ENCODE measurements at regions not wholly inside any gene's neighbourhood (a gene's known extent, or its start where the extent isn't known, plus 50 kb on each side); places are given as distances from the start of the nearest gene placed in this dataset.

GRCh38 chr17:70795620-70796019 is 626.3 kb downstream of the KCNJ2 start:
- no peak for TF ChIP-seq CTCF (IDR thresholded peaks at IDR 0.05; ENCODE audit: insufficient read depth, low read depth, low read length, missing control alignments)
- no peak overlapping the region for H3K4me3 ChIP-seq (ENCODE audit: low read length)
- DNase-seq (ENCODE audit: low read depth): no peak

GRCh38 chr17:70796757-70797156 is 627.4 kb downstream of the KCNJ2 start:
- TF ChIP-seq CTCF (IDR thresholded peaks at IDR 0.05; ENCODE audit: insufficient read depth, low read depth, low read length, missing control alignments): no peak
- DNase-seq (ENCODE audit: low read depth): no peak
- H3K4me3 ChIP-seq (ENCODE audit: low read length): no peak overlapping the region

- no peak for DNase-seq (ENCODE audit: low read depth)
- TF ChIP-seq CTCF (IDR thresholded peaks at IDR 0.05; ENCODE audit: insufficient read depth, low read depth, low read length, missing control alignments): no peak
- H3K4me3 ChIP-seq (ENCODE audit: low read length): no peak overlapping the region
Observed at GRCh38 chr17:70797166-70797565, 627.8 kb downstream of the KCNJ2 start.

GRCh38 chr17:70804161-70804560 is 634.8 kb downstream of the KCNJ2 start:
- TF ChIP-seq CTCF (IDR thresholded peaks at IDR 0.05; ENCODE audit: insufficient read depth, low read depth, low read length, missing control alignments): no peak
- peak; percentile 15 for DNase-seq (ENCODE audit: low read depth)
- no peak overlapping the region for H3K4me3 ChIP-seq (ENCODE audit: low read length)

GRCh38 chr17:70808596-70808995 is 639.3 kb downstream of the KCNJ2 start:
- no peak overlapping the region for H3K4me3 ChIP-seq (ENCODE audit: low read length)
- TF ChIP-seq CTCF (IDR thresholded peaks at IDR 0.05; ENCODE audit: insufficient read depth, low read depth, low read length, missing control alignments): peak; percentile 61
- DNase-seq (ENCODE audit: low read depth): peak; percentile 45

- no peak for TF ChIP-seq CTCF (IDR thresholded peaks at IDR 0.05; ENCODE audit: insufficient read depth, low read depth, low read length, missing control alignments)
- no peak overlapping the region for H3K4me3 ChIP-seq (ENCODE audit: low read length)
- no peak for DNase-seq (ENCODE audit: low read depth)
Observed at GRCh38 chr17:70810609-70811008, 641.3 kb downstream of the KCNJ2 start.

GRCh38 chr17:70813355-70813930 is 644.1 kb downstream of the KCNJ2 start:
- TF ChIP-seq CTCF (IDR thresholded peaks at IDR 0.05; ENCODE audit: insufficient read depth, low read depth, low read length, missing control alignments): no peak
- no peak overlapping the region for H3K4me3 ChIP-seq (ENCODE audit: low read length)
- DNase-seq (ENCODE audit: low read depth): no peak
